Astrocyte (in vitro differentiated cells and primary cell): ENCODE measurements at regions not wholly inside any gene's neighbourhood (a gene's known extent, or its start where the extent isn't known, plus 50 kb on each side); places are given as distances from the start of the nearest gene placed in this dataset.

Experiments
- EZH2 ChIP-seq: IDR thresholded peaks from 2 replicates; pipeline ENCODE4 v1.6.1; 2012; ENCODE audit warnings: mild to moderate bottlenecking, low read length, inconsistent platforms; ENCODE audit not compliant: insufficient read depth
- TF ChIP-seq, protein P1 (sequence below): IDR thresholded peaks from 2 replicates; pipeline ENCODE4 v1.5.1; 2011; ENCODE audit warnings: low read depth, mild to moderate bottlenecking, inconsistent platforms, low read length, moderate library complexity; ENCODE audit not compliant: insufficient read depth

- TF ChIP-seq, protein P1, sequence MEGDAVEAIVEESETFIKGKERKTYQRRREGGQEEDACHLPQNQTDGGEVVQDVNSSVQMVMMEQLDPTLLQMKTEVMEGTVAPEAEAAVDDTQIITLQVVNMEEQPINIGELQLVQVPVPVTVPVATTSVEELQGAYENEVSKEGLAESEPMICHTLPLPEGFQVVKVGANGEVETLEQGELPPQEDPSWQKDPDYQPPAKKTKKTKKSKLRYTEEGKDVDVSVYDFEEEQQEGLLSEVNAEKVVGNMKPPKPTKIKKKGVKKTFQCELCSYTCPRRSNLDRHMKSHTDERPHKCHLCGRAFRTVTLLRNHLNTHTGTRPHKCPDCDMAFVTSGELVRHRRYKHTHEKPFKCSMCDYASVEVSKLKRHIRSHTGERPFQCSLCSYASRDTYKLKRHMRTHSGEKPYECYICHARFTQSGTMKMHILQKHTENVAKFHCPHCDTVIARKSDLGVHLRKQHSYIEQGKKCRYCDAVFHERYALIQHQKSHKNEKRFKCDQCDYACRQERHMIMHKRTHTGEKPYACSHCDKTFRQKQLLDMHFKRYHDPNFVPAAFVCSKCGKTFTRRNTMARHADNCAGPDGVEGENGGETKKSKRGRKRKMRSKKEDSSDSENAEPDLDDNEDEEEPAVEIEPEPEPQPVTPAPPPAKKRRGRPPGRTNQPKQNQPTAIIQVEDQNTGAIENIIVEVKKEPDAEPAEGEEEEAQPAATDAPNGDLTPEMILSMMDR: no peak
- no peak for TF ChIP-seq EZH2
These were observed 57.3 kb upstream of the CST7 start for GRCh38 chr20:24891546-24892393.
